ENCODE measurements at regions not wholly inside any gene's neighbourhood (a gene's known extent, or its start where the extent isn't known, plus 50 kb on each side); places are given as distances from the start of the nearest gene placed in this dataset.

DNA sequence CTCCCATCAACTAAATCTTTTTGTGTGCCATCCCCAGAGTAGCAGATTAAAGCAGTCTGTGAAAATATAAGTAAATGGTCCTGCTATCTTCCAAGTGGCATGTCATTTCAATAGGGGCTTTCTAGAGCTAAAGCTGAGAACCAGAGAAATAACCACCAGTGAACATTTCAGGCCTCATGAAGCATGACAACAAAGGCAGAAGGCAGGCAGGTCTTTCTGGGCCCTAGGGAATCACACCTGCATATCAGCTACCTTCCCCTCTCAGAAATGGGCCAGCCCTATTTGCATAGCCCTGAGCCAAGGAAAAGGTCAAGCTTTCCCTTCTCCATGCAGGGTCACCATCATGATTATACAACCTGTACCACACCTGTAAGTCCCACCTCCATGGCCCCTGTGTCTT lies 205.3 kb downstream of the DEPDC1B start (continued):
- TF ChIP-seq, protein P1, sequence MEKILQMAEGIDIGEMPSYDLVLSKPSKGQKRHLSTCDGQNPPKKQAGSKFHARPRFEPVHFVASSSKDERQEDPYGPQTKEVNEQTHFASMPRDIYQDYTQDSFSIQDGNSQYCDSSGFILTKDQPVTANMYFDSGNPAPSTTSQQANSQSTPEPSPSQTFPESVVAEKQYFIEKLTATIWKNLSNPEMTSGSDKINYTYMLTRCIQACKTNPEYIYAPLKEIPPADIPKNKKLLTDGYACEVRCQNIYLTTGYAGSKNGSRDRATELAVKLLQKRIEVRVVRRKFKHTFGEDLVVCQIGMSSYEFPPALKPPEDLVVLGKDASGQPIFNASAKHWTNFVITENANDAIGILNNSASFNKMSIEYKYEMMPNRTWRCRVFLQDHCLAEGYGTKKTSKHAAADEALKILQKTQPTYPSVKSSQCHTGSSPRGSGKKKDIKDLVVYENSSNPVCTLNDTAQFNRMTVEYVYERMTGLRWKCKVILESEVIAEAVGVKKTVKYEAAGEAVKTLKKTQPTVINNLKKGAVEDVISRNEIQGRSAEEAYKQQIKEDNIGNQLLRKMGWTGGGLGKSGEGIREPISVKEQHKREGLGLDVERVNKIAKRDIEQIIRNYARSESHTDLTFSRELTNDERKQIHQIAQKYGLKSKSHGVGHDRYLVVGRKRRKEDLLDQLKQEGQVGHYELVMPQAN (conservative IDR thresholded peaks at IDR 0.05): no peak
- TF ChIP-seq TCF7 (IDR thresholded peaks at IDR 0.05; ENCODE audit: borderline replicate concordance) (no peak), CREM (IDR thresholded peaks at IDR 0.05; ENCODE audit: low read depth) (no peak), ATF7 (IDR thresholded peaks at IDR 0.05; ENCODE audit: low read depth) (peak; percentile 64; the same call in 1 of the 2 replicates), JUNB (IDR thresholded peaks at IDR 0.05) (no peak), CHD2 (IDR thresholded peaks at IDR 0.05; ENCODE audit: borderline replicate concordance, low read depth, low read length) (no peak), TCF12 (IDR thresholded peaks at IDR 0.05; ENCODE audit: low read depth, low read length) (0 out of 2 replicates have a peak, but pooled peaks have one; percentile 35), SUZ12 (IDR thresholded peaks at IDR 0.05; ENCODE audit: unreplicated experiment) (no peak), CHD1 (IDR thresholded peaks at IDR 0.05; ENCODE audit: low read depth, low read length) (no peak), HDGF (IDR thresholded peaks at IDR 0.05) (no peak)
- TF ChIP-seq, protein P2, sequence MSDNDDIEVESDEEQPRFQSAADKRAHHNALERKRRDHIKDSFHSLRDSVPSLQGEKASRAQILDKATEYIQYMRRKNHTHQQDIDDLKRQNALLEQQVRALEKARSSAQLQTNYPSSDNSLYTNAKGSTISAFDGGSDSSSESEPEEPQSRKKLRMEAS (IDR thresholded peaks at IDR 0.05; ENCODE audit: low read depth, low read length): no peak
- TF ChIP-seq, protein P3, sequence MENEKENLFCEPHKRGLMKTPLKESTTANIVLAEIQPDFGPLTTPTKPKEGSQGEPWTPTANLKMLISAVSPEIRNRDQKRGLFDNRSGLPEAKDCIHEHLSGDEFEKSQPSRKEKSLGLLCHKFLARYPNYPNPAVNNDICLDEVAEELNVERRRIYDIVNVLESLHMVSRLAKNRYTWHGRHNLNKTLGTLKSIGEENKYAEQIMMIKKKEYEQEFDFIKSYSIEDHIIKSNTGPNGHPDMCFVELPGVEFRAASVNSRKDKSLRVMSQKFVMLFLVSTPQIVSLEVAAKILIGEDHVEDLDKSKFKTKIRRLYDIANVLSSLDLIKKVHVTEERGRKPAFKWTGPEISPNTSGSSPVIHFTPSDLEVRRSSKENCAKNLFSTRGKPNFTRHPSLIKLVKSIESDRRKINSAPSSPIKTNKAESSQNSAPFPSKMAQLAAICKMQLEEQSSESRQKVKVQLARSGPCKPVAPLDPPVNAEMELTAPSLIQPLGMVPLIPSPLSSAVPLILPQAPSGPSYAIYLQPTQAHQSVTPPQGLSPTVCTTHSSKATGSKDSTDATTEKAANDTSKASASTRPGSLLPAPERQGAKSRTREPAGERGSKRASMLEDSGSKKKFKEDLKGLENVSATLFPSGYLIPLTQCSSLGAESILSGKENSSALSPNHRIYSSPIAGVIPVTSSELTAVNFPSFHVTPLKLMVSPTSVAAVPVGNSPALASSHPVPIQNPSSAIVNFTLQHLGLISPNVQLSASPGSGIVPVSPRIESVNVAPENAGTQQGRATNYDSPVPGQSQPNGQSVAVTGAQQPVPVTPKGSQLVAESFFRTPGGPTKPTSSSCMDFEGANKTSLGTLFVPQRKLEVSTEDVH (IDR thresholded peaks at IDR 0.05; ENCODE audit: low read depth, partially characterized antibody): no peak
- TF ChIP-seq, protein P4, sequence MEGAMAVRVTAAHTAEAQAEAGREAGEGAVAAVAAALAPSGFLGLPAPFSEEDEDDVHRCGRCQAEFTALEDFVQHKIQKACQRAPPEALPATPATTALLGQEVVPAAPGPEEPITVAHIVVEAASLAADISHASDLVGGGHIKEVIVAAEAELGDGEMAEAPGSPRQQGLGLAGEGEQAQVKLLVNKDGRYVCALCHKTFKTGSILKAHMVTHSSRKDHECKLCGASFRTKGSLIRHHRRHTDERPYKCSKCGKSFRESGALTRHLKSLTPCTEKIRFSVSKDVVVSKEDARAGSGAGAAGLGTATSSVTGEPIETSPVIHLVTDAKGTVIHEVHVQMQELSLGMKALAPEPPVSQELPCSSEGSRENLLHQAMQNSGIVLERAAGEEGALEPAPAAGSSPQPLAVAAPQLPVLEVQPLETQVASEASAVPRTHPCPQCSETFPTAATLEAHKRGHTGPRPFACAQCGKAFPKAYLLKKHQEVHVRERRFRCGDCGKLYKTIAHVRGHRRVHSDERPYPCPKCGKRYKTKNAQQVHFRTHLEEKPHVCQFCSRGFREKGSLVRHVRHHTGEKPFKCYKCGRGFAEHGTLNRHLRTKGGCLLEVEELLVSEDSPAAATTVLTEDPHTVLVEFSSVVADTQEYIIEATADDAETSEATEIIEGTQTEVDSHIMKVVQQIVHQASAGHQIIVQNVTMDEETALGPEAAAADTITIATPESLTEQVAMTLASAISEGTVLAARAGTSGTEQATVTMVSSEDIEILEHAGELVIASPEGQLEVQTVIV (IDR thresholded peaks at IDR 0.05; ENCODE audit: borderline replicate concordance, partially characterized antibody): no peak
- TF ChIP-seq, protein P5, sequence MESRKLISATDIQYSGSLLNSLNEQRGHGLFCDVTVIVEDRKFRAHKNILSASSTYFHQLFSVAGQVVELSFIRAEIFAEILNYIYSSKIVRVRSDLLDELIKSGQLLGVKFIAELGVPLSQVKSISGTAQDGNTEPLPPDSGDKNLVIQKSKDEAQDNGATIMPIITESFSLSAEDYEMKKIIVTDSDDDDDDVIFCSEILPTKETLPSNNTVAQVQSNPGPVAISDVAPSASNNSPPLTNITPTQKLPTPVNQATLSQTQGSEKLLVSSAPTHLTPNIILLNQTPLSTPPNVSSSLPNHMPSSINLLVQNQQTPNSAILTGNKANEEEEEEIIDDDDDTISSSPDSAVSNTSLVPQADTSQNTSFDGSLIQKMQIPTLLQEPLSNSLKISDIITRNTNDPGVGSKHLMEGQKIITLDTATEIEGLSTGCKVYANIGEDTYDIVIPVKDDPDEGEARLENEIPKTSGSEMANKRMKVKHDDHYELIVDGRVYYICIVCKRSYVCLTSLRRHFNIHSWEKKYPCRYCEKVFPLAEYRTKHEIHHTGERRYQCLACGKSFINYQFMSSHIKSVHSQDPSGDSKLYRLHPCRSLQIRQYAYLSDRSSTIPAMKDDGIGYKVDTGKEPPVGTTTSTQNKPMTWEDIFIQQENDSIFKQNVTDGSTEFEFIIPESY (IDR thresholded peaks at IDR 0.05): no peak
- TF ChIP-seq, protein P6, sequence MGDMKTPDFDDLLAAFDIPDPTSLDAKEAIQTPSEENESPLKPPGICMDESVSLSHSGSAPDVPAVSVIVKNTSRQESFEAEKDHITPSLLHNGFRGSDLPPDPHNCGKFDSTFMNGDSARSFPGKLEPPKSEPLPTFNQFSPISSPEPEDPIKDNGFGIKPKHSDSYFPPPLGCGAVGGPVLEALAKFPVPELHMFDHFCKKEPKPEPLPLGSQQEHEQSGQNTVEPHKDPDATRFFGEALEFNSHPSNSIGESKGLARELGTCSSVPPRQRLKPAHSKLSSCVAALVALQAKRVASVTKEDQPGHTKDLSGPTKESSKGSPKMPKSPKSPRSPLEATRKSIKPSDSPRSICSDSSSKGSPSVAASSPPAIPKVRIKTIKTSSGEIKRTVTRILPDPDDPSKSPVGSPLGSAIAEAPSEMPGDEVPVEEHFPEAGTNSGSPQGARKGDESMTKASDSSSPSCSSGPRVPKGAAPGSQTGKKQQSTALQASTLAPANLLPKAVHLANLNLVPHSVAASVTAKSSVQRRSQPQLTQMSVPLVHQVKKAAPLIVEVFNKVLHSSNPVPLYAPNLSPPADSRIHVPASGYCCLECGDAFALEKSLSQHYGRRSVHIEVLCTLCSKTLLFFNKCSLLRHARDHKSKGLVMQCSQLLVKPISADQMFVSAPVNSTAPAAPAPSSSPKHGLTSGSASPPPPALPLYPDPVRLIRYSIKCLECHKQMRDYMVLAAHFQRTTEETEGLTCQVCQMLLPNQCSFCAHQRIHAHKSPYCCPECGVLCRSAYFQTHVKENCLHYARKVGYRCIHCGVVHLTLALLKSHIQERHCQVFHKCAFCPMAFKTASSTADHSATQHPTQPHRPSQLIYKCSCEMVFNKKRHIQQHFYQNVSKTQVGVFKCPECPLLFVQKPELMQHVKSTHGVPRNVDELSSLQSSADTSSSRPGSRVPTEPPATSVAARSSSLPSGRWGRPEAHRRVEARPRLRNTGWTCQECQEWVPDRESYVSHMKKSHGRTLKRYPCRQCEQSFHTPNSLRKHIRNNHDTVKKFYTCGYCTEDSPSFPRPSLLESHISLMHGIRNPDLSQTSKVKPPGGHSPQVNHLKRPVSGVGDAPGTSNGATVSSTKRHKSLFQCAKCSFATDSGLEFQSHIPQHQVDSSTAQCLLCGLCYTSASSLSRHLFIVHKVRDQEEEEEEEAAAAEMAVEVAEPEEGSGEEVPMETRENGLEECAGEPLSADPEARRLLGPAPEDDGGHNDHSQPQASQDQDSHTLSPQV (IDR thresholded peaks at IDR 0.05): no peak
- TF ChIP-seq, protein P7, sequence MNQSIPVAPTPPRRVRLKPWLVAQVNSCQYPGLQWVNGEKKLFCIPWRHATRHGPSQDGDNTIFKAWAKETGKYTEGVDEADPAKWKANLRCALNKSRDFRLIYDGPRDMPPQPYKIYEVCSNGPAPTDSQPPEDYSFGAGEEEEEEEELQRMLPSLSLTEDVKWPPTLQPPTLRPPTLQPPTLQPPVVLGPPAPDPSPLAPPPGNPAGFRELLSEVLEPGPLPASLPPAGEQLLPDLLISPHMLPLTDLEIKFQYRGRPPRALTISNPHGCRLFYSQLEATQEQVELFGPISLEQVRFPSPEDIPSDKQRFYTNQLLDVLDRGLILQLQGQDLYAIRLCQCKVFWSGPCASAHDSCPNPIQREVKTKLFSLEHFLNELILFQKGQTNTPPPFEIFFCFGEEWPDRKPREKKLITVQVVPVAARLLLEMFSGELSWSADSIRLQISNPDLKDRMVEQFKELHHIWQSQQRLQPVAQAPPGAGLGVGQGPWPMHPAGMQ (IDR thresholded peaks at IDR 0.05; ENCODE audit: borderline replicate concordance): no peak
